Spleen (tissue), 11 donors: ENCODE measurements at regions not wholly inside any gene's neighbourhood (a gene's known extent, or its start where the extent isn't known, plus 50 kb on each side); places are given as distances from the start of the nearest gene placed in this dataset.
"Not testable (repeated sequence)": the region's sequence is repeated elsewhere in the genome, so short reads cannot be mapped to it uniquely, and the experiment has no call there.

ENCODE experiments used
- DNase-seq: peaks from one replicate; pipeline ENCODE4 v3.0.0-alpha.2; 2020
- H3K27ac ChIP-seq, 8 donors: fragments of 200-600 bp; sonication (generic) in 7 of 8; 1 replicate in 4 of 8; 2 replicates in 4 of 8; pipeline versions ENCODE4 v1.5.0 to v1.8.0; 2016 to 2021; ENCODE audit warnings: inconsistent platforms in 4 of 8, mild to moderate bottlenecking in 4 of 8, moderate library complexity in 1 of 8
- H3K27me3 ChIP-seq, 7 donors: fragments of 200-600 bp; sonication (generic) in 6 of 7; replicated peaks in 1 of 7; 1 replicate in 4 of 7; 2 replicates in 3 of 7; pipeline versions ENCODE4 v1.5.0 to v1.8.0; 2016 to 2021; ENCODE audit warnings: inconsistent platforms in 3 of 7, mild to moderate bottlenecking in 1 of 7
- H3K36me3 ChIP-seq, 6 donors: fragments of 200-600 bp; sonication (generic) in 5 of 6; 1 replicate in 4 of 6; 2 replicates in 2 of 6; pipeline versions ENCODE4 v1.5.0 to v1.8.0; 2016 to 2021; ENCODE audit warnings: inconsistent platforms in 2 of 6
- H3K4me1 ChIP-seq, 6 donors: fragments of 200-600 bp; sonication (generic) in 5 of 6; 1 replicate in 3 of 6; 2 replicates in 3 of 6; pipeline versions ENCODE4 v1.5.0 to v1.8.0; 2016 to 2021; ENCODE audit warnings: inconsistent platforms in 3 of 6
- H3K4me3 ChIP-seq, 8 donors: fragments of 200-600 bp; sonication (generic) in 7 of 8; 1 replicate in 4 of 8; 2 replicates in 4 of 8; pipeline versions ENCODE4 v1.5.0 to v1.8.0; 2016 to 2021; ENCODE audit warnings: inconsistent platforms in 4 of 8, mild to moderate bottlenecking in 4 of 8, moderate library complexity in 2 of 8
- H3K9me3 ChIP-seq, 8 donors: fragments of 200-600 bp; sonication (generic) in 7 of 8; 1 replicate in 4 of 8; 2 replicates in 4 of 8; pipeline versions ENCODE4 v1.5.0 to v1.8.0; 2016 to 2021; ENCODE audit warnings: inconsistent platforms in 4 of 8
- POLR2A ChIP-seq, 3 donors: fragments of 450-650 bp; IDR thresholded peaks; one replicate each; pipeline ENCODE4 v1.5.1; 2017; ENCODE audit warnings: antibody characterized with exemption in 3 of 3, mild to moderate bottlenecking in 1 of 3
- POLR2AphosphoS5 ChIP-seq, 3 donors: sonication (generic); formaldehyde crosslinking; IDR thresholded peaks; one replicate each; pipeline ENCODE4 v1.5.1; 2017; ENCODE audit warnings: antibody characterized with exemption in 3 of 3
- WGBS, 5 donors: extraction: QIAGEN DNeasy Blood & Tissue Kit in 3 of 5; methylation state at CpG; one replicate each; pipeline versions ENCODE4 v1.1.5 to v1.1.7; 2013 to 2018; 5-methylcytosine and 5-hydroxymethylcytosine counted together
- intact Hi-C: fragments of 100-400 bp; cut with DNase I; formaldehyde crosslinking; loops from one replicate; pipeline ENCODE4 v1.15.0; 2023; ENCODE audit warnings: low total_unique reads
- TF ChIP-seq, protein P1 (sequence below), 11 experiments: fragments of 200-600 bp in 7 of 11; fragments of 450-650 bp in 4 of 11; sonication (generic) in 4 of 11; IDR thresholded peaks in 8 of 11; conservative IDR thresholded peaks in 3 of 11; 1 replicate in 7 of 11; 2 replicates in 4 of 11; pipeline versions ENCODE4 v1.4.0 to v1.8.0; 2016 to 2021; ENCODE audit warnings: antibody characterized with exemption in 11 of 11, inconsistent platforms in 4 of 11, mild to moderate bottlenecking in 1 of 11
- donor health status: healthy with polysubstance abuse.
- donor health status: DM: no; HTN: no; CAD: no; lungs with moderate emphysema.
- donor health status: DM: no; HTN: no; CAD: no.
- donor health status: Bipolar disorder and iron deficiency.
- donor health status: healthy.
- donor health status: DM: no; HTN: no; CAD: no.
- donor health status: DM: yes; HTN: yes; CAD: no.

DNA sequence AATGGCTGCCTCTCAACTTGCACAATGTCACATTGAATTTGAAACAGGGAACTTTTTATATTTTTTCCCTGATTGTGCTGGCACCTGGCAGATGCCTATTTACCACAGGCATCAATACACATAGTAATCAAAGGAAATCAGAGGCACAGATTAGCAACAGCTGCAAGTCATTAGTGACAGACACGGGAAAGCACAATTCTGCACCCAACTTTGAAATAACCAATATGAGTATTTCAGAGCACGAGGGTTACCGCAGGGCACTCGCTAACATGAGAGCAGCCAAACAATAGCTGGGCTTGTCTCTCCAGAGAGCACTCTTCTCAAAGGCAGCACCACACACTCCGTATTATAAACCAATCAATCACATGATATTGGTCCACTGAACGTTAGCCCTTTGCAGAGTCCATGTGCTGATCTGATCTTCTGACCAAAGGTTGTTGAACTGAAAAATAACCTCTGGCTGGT lies 149.5 kb downstream of the RNF144B start:
- 74 to 77% (median 76%) methylated on average over 6 of the region's 6 CpGs for WGBS, 5 donors
- Histone ChIP-seq H3K4me1 (no peaks in the 10 kb centered on the region), H3K9me3 (peaks cover 0 to 5% (median 0%) of the 10 kb centered on the region in 8 donors), H3K36me3 (no peaks in the 10 kb centered on the region), H3K4me3 (no peak overlapping the region), H3K27ac (no peak overlapping the region), H3K27me3 (peaks cover 0 to 42% (median 4%) of the 10 kb centered on the region in 7 donors)
- no peak for DNase-seq
- TF ChIP-seq, protein P1, sequence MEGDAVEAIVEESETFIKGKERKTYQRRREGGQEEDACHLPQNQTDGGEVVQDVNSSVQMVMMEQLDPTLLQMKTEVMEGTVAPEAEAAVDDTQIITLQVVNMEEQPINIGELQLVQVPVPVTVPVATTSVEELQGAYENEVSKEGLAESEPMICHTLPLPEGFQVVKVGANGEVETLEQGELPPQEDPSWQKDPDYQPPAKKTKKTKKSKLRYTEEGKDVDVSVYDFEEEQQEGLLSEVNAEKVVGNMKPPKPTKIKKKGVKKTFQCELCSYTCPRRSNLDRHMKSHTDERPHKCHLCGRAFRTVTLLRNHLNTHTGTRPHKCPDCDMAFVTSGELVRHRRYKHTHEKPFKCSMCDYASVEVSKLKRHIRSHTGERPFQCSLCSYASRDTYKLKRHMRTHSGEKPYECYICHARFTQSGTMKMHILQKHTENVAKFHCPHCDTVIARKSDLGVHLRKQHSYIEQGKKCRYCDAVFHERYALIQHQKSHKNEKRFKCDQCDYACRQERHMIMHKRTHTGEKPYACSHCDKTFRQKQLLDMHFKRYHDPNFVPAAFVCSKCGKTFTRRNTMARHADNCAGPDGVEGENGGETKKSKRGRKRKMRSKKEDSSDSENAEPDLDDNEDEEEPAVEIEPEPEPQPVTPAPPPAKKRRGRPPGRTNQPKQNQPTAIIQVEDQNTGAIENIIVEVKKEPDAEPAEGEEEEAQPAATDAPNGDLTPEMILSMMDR (IDR thresholded peaks at IDR 0.05 in 8 of 11, conservative IDR thresholded peaks at IDR 0.05 in 3 of 11) = no peak
- TF ChIP-seq POLR2A (IDR thresholded peaks at IDR 0.05) = no peak
- no peak for TF ChIP-seq POLR2AphosphoS5 (IDR thresholded peaks at IDR 0.05)
- intact Hi-C loops = no loop called here

DNA sequence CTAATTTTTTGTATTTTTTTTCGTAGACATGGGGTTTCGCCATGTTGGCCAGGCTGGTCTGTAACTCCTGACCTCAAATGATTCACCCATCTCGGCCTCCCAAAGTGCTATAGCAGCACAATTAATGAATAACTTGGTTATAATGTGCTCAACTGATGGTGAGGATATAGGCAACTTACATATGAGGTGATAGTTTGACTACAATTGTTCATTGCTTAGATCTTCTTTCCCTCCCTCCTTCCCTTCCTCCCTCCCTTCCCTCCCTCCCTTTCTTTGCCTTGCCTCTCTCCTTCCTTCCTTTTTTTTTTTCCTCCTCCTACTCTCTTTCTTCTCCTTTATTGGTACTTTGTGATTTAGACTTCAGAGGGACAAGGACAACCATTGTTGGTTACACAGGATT lies 151.2 kb downstream of the RNF144B start:
- H3K4me1 ChIP-seq = no peaks in the 10 kb centered on the region
- WGBS, 5 donors = 79 to 87% (median 84%) methylated on average over 3 of the region's 3 CpGs
- peaks cover 0 to 11% (median 4%) of the 10 kb centered on the region in 8 donors for H3K9me3 ChIP-seq
- no peak for DNase-seq
- intact Hi-C loops = no loop called here
- no peak overlapping the region for H3K27ac ChIP-seq
- H3K4me3 ChIP-seq = no peak overlapping the region
- peaks cover 0 to 42% (median 4%) of the 10 kb centered on the region in 7 donors for H3K27me3 ChIP-seq
- H3K36me3 ChIP-seq = no peaks in the 10 kb centered on the region
- no peak for TF ChIP-seq POLR2A (IDR thresholded peaks at IDR 0.05)
- TF ChIP-seq, protein P1 (IDR thresholded peaks at IDR 0.05 in 8 of 11, conservative IDR thresholded peaks at IDR 0.05 in 3 of 11) = no peak
- no peak for TF ChIP-seq POLR2AphosphoS5 (IDR thresholded peaks at IDR 0.05)

DNA sequence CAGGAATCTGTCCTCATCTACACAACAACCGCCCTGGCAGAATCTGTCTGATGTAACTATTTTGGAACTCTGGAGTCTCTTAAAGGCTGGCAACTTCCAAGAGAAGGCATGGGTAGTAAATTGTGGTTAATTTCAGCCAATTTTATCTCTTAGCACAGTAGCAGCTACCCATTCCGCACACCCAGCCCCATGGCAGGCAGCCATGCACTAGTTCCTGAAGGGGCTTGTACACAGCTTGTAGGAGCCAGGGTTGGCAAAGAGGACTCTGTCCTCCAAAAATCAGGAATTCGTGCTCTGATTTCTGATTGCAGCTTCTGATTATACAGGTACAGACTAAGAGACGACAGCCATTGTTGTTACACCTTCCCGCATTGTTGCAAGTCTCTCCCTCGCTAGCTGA lies 155.9 kb downstream of the RNF144B start:
- TF ChIP-seq POLR2A (IDR thresholded peaks at IDR 0.05) (no peak), POLR2AphosphoS5 (IDR thresholded peaks at IDR 0.05) (no peak)
- no peak for DNase-seq
- intact Hi-C loops = no loop called here
- Histone ChIP-seq H3K36me3 (no peaks in the 10 kb centered on the region), H3K4me1 (no peaks in the 10 kb centered on the region), H3K9me3 (peaks cover 0 to 46% (median 36%) of the 10 kb centered on the region in 8 donors), H3K4me3 (no peak overlapping the region), H3K27ac (no peak overlapping the region), H3K27me3 (peaks cover 0 to 8% (median 0%) of the 10 kb centered on the region in 7 donors)
- 80 to 85% (median 84%) methylated on average over 6 of the region's 6 CpGs for WGBS, 5 donors

DNA sequence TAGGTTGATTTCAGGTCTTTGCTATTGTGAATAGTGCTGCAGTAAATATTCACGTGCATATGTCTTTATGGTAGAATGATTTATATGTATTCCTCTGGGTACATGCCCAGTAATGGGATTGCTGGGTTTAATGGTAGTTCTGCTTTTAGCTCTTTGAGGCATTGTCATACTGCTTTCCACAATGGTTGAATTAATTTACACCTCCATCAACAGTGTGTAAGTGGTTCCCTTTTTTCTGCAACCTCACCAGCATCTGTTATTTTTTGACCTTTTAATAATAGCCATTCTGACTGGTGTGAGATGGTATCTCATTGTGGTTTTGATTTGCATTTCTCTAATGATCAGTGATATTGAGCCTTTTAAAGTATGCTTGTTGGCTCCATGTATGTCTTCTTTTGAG lies 158.0 kb downstream of the RNF144B start:
- H3K36me3 ChIP-seq, H3K4me3 ChIP-seq, DNase-seq, intact Hi-C loops, H3K27me3 ChIP-seq, H3K4me1 ChIP-seq, H3K27ac ChIP-seq: not testable (repeated sequence)
- H3K9me3 ChIP-seq = peaks cover 0 to 41% (median 36%) of the 10 kb centered on the region in 8 donors
- WGBS, 5 donors = 57 to 76% (median 58%) methylated on average over 1 of the region's 1 CpG

DNA sequence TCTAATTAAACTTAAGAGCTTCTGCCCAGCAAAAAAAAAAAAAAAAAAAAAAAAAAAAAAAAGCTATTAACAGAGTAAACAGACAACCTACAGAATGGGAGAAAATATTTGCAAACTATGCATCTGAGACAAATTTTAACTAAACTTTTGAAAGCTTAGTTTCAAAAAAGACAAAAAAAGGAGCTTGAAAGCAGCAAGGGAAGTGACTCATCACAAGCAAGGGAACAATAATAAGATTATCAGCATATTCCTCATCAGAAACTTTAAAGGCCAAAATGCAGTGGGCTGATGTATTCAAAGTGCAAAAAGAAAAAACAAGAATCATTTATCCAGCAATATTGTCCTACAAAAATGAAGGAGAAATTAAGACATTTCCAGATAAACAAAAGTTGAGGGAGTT lies 158.6 kb downstream of the RNF144B start:
- Histone ChIP-seq H3K36me3 (no peaks in the 10 kb centered on the region), H3K4me1 (no peaks in the 10 kb centered on the region), H3K27me3 (peaks cover 0 to 5% (median 0%) of the 10 kb centered on the region in 7 donors), H3K4me3 (no peak overlapping the region), H3K9me3 (peaks cover 0 to 41% (median 36%) of the 10 kb centered on the region in 8 donors), H3K27ac (no peak overlapping the region)
- TF ChIP-seq POLR2AphosphoS5 (IDR thresholded peaks at IDR 0.05) (no peak), POLR2A (IDR thresholded peaks at IDR 0.05) (no peak)
- TF ChIP-seq, protein P1 (IDR thresholded peaks at IDR 0.05 in 8 of 11, conservative IDR thresholded peaks at IDR 0.05 in 3 of 11) = no peak
- intact Hi-C loops = no loop called here
- DNase-seq = no peak
